Neural cell (in vitro differentiated cells): ENCODE measurements at regions not wholly inside any gene's neighbourhood (a gene's known extent, or its start where the extent isn't known, plus 50 kb on each side); places are given as distances from the start of the nearest gene placed in this dataset.

ENCODE experiments used
- POLR2AphosphoS5 ChIP-seq: IDR thresholded peaks from 2 replicates; pipeline ENCODE4 v1.6.1; 2012
- RAD21 ChIP-seq: fragments of 450-650 bp; conservative IDR thresholded peaks from 2 replicates; pipeline ENCODE4 v1.6.1; 2014; ENCODE audit warnings: antibody characterized with exemption, mild to moderate bottlenecking, moderate library complexity
- TAF1 ChIP-seq: IDR thresholded peaks from 2 replicates; pipeline ENCODE4 v1.6.1; 2012; ENCODE audit warnings: low read depth
- TF ChIP-seq, protein P1 (sequence below): fragments of 450-650 bp; IDR thresholded peaks from 2 replicates; pipeline ENCODE4 v1.5.1; 2014; ENCODE audit warnings: antibody characterized with exemption, mild to moderate bottlenecking, moderate library complexity; ENCODE audit not compliant: poor library complexity, severe bottlenecking

DNA sequence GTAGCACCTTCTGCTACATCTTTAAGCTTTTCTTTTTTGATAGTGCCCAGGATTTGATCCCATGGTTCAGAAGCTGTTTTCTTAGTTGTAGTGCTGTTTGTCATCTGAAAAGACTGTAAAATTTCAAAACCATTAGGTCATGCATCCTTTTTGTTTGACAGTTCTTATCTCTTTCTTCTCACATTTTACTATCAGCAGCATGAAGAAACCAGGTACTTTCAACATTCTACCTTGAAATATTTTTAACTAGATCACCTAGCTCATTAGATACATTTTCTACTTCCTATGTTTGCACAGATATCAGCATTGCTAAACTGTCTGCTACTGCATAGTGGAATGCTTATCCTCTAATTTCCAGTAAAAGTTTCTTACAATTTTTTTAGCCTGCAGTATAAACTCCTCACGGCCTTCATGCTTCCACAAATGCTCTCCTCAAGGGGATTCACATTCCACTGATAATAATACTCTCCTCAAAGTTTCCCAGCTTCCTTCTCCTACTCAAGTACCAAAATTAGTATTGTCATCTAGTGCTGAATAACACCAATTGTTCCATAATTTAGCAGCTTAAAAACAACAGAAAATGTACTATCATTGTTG lies 243.9 kb upstream of the ZRANB2 start:
- no peak for TF ChIP-seq POLR2AphosphoS5
- TF ChIP-seq, protein P1, sequence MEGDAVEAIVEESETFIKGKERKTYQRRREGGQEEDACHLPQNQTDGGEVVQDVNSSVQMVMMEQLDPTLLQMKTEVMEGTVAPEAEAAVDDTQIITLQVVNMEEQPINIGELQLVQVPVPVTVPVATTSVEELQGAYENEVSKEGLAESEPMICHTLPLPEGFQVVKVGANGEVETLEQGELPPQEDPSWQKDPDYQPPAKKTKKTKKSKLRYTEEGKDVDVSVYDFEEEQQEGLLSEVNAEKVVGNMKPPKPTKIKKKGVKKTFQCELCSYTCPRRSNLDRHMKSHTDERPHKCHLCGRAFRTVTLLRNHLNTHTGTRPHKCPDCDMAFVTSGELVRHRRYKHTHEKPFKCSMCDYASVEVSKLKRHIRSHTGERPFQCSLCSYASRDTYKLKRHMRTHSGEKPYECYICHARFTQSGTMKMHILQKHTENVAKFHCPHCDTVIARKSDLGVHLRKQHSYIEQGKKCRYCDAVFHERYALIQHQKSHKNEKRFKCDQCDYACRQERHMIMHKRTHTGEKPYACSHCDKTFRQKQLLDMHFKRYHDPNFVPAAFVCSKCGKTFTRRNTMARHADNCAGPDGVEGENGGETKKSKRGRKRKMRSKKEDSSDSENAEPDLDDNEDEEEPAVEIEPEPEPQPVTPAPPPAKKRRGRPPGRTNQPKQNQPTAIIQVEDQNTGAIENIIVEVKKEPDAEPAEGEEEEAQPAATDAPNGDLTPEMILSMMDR = no peak
- no peak for TF ChIP-seq TAF1
- no peak for TF ChIP-seq RAD21
